ENCODE measurements at regions not wholly inside any gene's neighbourhood (a gene's known extent, or its start where the extent isn't known, plus 50 kb on each side); places are given as distances from the start of the nearest gene placed in this dataset.
"Not testable (repeated sequence)": the region's sequence is repeated elsewhere in the genome, so short reads cannot be mapped to it uniquely, and the experiment has no call there.

- no peaks in the 10 kb centered on the region for H3K9me3 ChIP-seq (ENCODE audit: control insufficient read depth, insufficient read depth, low read length)
- no peaks in the 10 kb centered on the region for H3K36me3 ChIP-seq (ENCODE audit: control insufficient read depth, insufficient read depth, low read length)
- no peak overlapping the region for H3K27ac ChIP-seq (ENCODE audit: low read length)
- H3K4me3 Mint-ChIP-seq, result no peak overlapping the region
- DNase-seq (no peak), ATAC-seq (no peak)
- no peaks in the 10 kb centered on the region for H3K27me3 ChIP-seq (ENCODE audit: control insufficient read depth, insufficient read depth, low read length)
- H3K4me1 ChIP-seq (ENCODE audit: control insufficient read depth, insufficient read depth, low read length), result no peaks in the 10 kb centered on the region
- H3K9me3 Mint-ChIP-seq, result peaks cover 2 to 13% of the 10 kb centered on the region in 2 donors
- no peak overlapping the region for H3K4me3 ChIP-seq (ENCODE audit: low read length)
- TF ChIP-seq CTCF (IDR thresholded peaks at IDR 0.05), result no peak
- no peaks in the 10 kb centered on the region for H3K36me3 Mint-ChIP-seq
- intact Hi-C loops (cut with micrococcal nuclease), result no loop called here
- H3K4me1 Mint-ChIP-seq, result no peaks in the 10 kb centered on the region
- no peak overlapping the region for H3K27ac Mint-ChIP-seq
- WGBS (ENCODE audit: insufficient coverage), result 95% methylated on average over 3 of the region's 3 CpGs
- no peaks in the 10 kb centered on the region for H3K27me3 Mint-ChIP-seq (ENCODE audit: low read depth in 2 of 2)
Measured at GRCh38 chr4:57736781-57737180, 626.6 kb upstream of the IGFBP7 start.

- DNase-seq (no peak), ATAC-seq (no peak)
- Histone ChIP-seq H3K27ac (ENCODE audit: low read length) (no peak overlapping the region), H3K4me1 (ENCODE audit: control insufficient read depth, insufficient read depth, low read length) (no peaks in the 10 kb centered on the region), H3K36me3 (ENCODE audit: control insufficient read depth, insufficient read depth, low read length) (no peaks in the 10 kb centered on the region), H3K9me3 (ENCODE audit: control insufficient read depth, insufficient read depth, low read length) (no peaks in the 10 kb centered on the region), H3K27me3 (ENCODE audit: control insufficient read depth, insufficient read depth, low read length) (no peaks in the 10 kb centered on the region), H3K4me3 (ENCODE audit: low read length) (no peak overlapping the region)
- WGBS (ENCODE audit: insufficient coverage), result 91% methylated on average over 4 of the region's 4 CpGs
- Mint-ChIP-seq H3K4me3 (no peak overlapping the region), H3K27me3 (ENCODE audit: low read depth in 2 of 2) (no peaks in the 10 kb centered on the region), H3K4me1 (no peaks in the 10 kb centered on the region), H3K9me3 (peaks cover 2 to 10% of the 10 kb centered on the region in 2 donors), H3K27ac (no peak overlapping the region), H3K36me3 (no peaks in the 10 kb centered on the region)
- intact Hi-C loops (cut with micrococcal nuclease), result no loop called here
- TF ChIP-seq CTCF (IDR thresholded peaks at IDR 0.05), result no peak
Measured at GRCh38 chr4:57734104-57734670, 624.0 kb upstream of the IGFBP7 start.

- H3K9me3 ChIP-seq (ENCODE audit: control insufficient read depth, insufficient read depth, low read length); H3K27ac ChIP-seq (ENCODE audit: low read length); H3K27me3 Mint-ChIP-seq (ENCODE audit: low read depth in 2 of 2); H3K4me3 ChIP-seq (ENCODE audit: low read length); H3K36me3 ChIP-seq (ENCODE audit: control insufficient read depth, insufficient read depth, low read length); H3K27ac Mint-ChIP-seq; ATAC-seq; intact Hi-C loops (cut with micrococcal nuclease); H3K27me3 ChIP-seq (ENCODE audit: control insufficient read depth, insufficient read depth, low read length); H3K9me3 Mint-ChIP-seq; H3K4me1 ChIP-seq (ENCODE audit: control insufficient read depth, insufficient read depth, low read length); H3K4me1 Mint-ChIP-seq; H3K36me3 Mint-ChIP-seq; H3K4me3 Mint-ChIP-seq; DNase-seq: not testable (repeated sequence)
- 84% methylated on average over 33 of the region's 33 CpGs for WGBS (ENCODE audit: insufficient coverage)
Measured at GRCh38 chr4:57729775-57730570, 619.8 kb upstream of the IGFBP7 start.

GRCh38 chr4:57726154-57726553, 616.0 kb upstream of the IGFBP7 start:
- Histone ChIP-seq H3K9me3 (ENCODE audit: control insufficient read depth, insufficient read depth, low read length) (no peaks in the 10 kb centered on the region), H3K27me3 (ENCODE audit: control insufficient read depth, insufficient read depth, low read length) (no peaks in the 10 kb centered on the region), H3K4me3 (ENCODE audit: low read length) (no peak overlapping the region), H3K27ac (ENCODE audit: low read length) (no peak overlapping the region), H3K36me3 (ENCODE audit: control insufficient read depth, insufficient read depth, low read length) (no peaks in the 10 kb centered on the region), H3K4me1 (ENCODE audit: control insufficient read depth, insufficient read depth, low read length) (no peaks in the 10 kb centered on the region)
- ATAC-seq (no peak), DNase-seq (no peak)
- no peak overlapping the region for H3K4me3 Mint-ChIP-seq
- H3K27me3 Mint-ChIP-seq (ENCODE audit: low read depth in 2 of 2), result no peaks in the 10 kb centered on the region
- TF ChIP-seq CTCF (IDR thresholded peaks at IDR 0.05), result no peak
- no peaks in the 10 kb centered on the region for H3K36me3 Mint-ChIP-seq
- peaks cover 0 to 5% of the 10 kb centered on the region in 2 donors for H3K9me3 Mint-ChIP-seq
- H3K4me1 Mint-ChIP-seq, result no peaks in the 10 kb centered on the region
- intact Hi-C loops (cut with micrococcal nuclease), result no loop called here
- 89% methylated on average over 1 of the region's 2 CpGs for WGBS (ENCODE audit: insufficient coverage)
- no peak overlapping the region for H3K27ac Mint-ChIP-seq

Data from natural killer cell (primary cell).